NCI-H526 (cell line): ENCODE measurements at regions not wholly inside any gene's neighbourhood (a gene's known extent, or its start where the extent isn't known, plus 50 kb on each side); places are given as distances from the start of the nearest gene placed in this dataset.
"Not testable (repeated sequence)": the region's sequence is repeated elsewhere in the genome, so short reads cannot be mapped to it uniquely, and the experiment has no call there.

Source experiments
- DNase-seq, 2 experiments: peaks; one replicate each; lab custom pipeline; 2025; lab: John Stamatoyannopoulos, UW

DNA sequence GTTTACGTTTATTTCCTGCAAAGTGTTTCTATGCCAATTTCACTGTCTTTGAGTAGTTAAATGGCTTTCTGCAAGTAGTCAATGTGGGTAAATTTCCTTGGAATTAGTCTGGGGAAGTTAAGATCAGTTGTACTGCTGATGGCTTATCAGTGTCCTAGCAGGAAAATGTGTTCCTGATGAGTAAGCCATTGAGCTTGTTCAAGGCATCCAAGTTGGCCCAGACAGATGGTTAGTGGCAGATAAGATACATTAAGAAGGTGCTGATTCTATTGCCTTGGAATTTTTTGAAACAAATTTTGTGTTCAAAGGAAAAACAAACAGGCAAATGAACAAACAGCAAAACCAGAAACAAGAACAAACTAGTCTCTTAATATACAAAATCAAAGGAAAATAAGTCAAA is 258.4 kb downstream of the MAP2K6 start:
- DNase-seq, result no peak

GRCh38 chr17:69677130-69677529 is 262.6 kb downstream of the MAP2K6 start:
- DNase-seq, result no peak

- no peak for DNase-seq
Observed at GRCh38 chr17:69678206-69678605, 263.7 kb downstream of the MAP2K6 start.

GRCh38 chr17:69679829-69680228 is 265.3 kb downstream of the MAP2K6 start:
- no peak for DNase-seq

GRCh38 chr17:69684251-69684650 is 269.8 kb downstream of the MAP2K6 start:
- DNase-seq, result no peak

DNA sequence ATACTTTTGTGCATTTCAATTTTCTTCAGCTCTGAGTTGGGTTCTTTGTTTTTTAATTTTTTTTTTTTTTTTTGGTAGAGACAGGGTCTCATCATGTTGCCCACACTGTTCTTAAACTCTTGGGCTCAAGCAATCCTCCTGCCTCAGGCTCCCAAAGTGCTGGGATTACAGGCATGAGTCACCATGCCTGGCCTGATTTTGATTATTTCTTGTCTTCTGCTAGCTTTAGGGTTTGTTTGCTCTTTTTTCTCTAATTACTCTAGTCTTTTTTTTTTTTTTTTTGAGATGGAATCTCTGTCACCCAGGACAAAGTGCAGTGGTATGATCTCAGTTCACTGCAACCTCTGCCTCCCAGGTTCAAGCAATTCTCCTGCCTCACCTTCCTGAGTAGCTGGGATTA is 270.7 kb downstream of the MAP2K6 start:
- DNase-seq, result not testable (repeated sequence)

DNA sequence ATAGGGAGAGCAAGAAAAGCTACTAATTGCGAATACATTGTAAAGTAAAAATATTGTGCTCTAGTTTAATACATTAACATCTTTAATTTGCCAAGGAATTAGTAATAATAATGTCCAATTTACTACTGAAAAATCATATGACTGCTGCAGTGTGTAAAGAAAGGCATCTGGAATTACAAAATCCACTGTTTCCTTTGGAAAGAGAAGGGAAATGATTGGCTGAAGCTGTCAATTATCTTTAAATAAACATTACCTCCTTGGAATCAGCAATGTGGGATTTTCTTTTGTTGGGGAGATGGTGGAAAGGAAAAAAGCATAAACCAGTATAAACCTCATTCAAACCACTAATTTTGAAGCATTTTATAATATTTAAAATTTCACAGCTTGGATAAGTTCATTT is 276.0 kb downstream of the MAP2K6 start:
- no peak for DNase-seq

DNA sequence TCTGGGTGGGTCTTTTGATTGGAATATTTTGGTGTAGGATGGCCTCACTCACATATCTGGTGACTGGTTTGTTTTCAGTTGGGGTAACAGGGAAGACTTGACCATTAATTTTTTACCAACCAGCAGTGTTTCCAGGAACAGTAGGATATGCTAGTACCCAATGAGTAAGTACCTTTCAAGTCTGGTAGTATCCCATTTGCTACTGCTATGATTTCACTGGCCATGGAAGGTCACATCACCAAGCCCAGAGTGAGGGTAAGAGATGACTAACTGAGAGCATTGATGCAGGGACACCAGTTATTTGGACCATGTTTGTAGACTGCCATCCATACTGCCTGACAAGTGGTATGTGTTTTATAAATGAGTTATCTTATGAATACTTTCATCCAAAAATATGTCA is 277.7 kb downstream of the MAP2K6 start:
- DNase-seq, result no peak

DNA sequence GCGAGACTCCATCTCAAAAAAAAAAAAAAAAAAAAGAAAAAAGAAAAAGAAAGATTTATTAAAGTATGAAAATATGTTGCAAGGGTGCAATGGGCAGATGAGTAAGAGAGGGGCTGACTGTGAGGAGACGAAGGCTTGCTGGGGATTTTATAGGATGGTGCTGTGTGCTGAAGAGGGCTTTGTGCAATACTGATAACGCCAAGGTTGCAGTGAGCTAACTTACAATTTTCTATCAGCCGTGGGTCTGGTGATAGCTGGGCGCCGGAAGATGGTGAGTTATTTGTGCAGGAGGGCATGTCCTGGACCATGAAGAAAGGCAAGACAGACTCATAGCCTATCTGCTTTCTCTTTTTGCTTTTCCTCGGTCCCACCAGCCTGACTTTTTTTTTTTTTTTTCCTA is 281.1 kb downstream of the MAP2K6 start:
- DNase-seq, result no peak

DNA sequence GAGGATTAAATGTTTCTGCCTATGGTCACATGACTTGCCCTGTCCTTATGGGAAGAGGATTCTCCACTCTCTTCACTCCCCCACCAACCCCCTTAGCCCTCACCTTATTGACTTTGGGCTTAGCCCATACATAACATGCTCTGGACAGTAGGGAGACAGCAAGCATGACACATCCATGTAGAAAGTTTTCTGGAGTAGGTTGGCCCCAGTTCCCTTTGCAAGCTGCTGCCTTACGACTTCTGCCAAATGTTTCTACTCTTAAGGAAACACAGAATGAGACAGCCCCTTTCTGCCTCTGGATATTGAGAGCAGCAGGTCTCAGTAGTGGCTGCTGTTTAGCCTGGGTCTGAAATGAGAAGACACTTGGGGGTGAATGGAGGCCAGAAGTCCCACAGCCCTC is 282.2 kb downstream of the MAP2K6 start:
- DNase-seq, result no peak

DNA sequence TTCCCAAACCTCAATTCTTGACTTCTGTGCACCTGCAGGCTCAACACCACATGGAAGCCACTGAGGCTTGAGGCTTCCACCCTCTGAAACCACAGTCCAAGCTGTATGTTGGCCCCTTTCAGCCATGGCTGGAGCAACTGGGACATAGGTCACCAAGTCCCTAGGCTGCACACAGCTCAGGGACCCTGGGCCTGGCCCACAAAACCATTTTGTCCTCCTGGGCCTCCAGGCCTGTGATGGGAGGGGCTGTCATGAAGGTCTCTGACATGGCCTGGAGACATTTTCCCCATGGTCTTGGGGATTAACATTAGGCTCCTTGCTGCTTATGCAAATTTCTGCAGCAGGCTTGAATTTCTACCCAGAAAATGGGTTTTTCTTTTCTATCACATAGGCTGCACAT is 283.9 kb downstream of the MAP2K6 start:
- not testable (repeated sequence) for DNase-seq

DNA sequence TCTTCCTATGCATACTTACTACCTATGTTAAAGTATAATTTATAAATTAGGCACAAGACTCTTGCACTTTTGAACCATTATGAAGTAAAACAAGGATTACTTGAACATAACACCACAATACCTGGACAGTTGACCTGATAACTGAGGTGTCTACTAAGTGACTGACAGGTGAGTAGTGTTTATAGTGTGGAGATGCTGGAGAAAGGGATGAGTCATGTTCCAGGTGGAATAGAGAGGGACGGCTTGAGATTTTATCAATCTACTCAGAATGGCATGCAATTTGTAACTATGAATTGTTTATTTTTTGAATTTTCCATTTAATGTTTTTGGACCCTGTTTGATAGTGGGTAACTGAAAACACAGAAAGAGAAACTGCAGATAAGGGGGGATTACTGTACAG is 287.6 kb downstream of the MAP2K6 start:
- DNase-seq, result no peak

GRCh38 chr17:69703751-69704150 is 289.3 kb downstream of the MAP2K6 start:
- no peak for DNase-seq

GRCh38 chr17:69704935-69705334 is 290.4 kb downstream of the MAP2K6 start:
- DNase-seq, result no peak

GRCh38 chr17:69706127-69706526 is 291.6 kb downstream of the MAP2K6 start:
- no peak for DNase-seq

GRCh38 chr17:69709441-69709840 is 294.9 kb downstream of the MAP2K6 start:
- DNase-seq, result no peak

- no peak for DNase-seq
Observed at GRCh38 chr17:69710926-69711325, 296.4 kb downstream of the MAP2K6 start.

GRCh38 chr17:69711541-69711940 is 297.0 kb downstream of the MAP2K6 start:
- no peak for DNase-seq

DNA sequence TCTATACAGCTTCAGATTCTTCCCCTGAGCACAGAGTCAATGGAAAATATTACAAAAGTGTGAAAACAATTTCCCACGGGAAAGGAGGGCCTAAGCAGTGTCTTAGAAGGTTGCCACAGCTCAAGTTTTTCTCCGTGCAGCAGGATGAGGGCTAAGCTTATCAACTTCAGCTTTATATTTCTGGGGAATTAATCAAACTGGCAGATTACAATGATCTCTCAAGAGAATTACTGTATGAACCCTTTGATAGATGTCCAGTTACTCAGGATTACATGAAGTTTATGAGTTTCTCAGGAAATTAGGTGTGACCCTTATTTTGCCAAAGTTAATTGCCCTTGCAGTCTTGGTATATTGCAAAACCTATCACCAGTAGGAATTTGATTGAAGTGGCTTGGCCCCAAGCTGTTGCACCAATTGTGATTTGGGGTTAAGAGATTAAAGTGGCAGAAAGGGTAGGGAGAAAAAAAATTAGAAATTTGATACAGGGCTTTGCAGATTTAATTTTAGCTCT is 298.4 kb downstream of the MAP2K6 start:
- DNase-seq, result no peak

- no peak for DNase-seq
Observed at GRCh38 chr17:69713815-69714214, 299.3 kb downstream of the MAP2K6 start.

DNA sequence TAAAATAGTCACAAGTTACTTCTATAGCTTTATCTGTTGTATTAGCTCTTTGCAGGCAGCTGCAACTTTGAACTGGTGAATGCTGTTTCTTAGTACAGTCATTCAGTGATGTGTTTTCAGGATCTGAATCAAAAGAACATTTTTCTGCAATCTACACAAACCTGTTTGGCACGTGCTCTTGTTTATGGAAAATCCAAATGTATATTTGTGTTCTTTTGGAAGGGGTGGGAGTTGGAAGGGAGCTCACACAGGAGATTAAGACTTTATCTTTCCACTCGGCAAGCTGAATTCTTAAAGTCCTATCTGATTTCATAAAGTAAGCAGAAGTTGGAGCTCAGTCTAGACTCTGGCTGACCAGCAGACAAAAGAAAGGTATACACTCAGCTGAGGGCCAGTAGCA is 300.2 kb downstream of the MAP2K6 start:
- DNase-seq, result no peak

DNA sequence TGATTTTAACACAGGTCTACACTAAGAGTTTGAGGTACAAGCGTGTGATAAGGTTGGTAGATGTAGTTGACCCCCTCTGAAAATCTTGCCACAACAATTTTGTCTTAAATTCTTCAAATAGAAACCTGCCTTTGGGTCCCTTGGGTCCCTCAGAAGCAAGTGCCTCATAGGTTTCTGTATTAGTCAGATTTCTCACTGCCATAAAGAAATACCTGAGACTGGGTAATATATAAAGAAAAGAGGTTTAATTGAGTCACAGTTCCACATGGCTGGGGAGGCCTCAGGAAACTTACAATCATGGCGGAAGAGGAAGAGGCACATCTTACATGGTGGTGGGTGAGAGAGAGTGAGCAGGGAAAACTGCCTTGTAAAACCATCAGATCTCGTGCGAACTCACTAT is 301.2 kb downstream of the MAP2K6 start:
- no peak for DNase-seq

- peak; percentile 50 to 59 for DNase-seq
Observed at GRCh38 chr17:69716556-69716955, 302.1 kb downstream of the MAP2K6 start.

DNA sequence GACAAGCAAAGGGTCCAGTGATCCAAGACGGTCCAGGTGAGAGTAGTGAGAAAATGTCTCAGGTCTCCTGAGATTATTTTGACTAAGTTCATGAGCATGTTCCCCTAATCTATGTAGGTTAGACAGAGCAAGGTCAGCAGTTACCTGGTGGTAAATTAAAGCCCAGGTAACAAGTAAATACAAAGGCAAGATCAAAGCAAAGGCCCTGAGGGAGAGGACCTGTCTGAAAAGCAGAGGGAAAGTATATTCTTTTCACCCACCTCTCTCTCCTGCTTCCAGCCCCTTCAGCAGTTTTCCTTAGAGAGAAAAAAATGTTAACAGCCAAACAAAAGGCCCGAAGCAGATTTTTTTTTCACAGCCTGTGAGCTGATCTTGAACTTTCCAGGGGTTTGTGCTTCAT is 302.7 kb downstream of the MAP2K6 start:
- peak in 1 of 2 experiments; percentile 12 for DNase-seq

DNA sequence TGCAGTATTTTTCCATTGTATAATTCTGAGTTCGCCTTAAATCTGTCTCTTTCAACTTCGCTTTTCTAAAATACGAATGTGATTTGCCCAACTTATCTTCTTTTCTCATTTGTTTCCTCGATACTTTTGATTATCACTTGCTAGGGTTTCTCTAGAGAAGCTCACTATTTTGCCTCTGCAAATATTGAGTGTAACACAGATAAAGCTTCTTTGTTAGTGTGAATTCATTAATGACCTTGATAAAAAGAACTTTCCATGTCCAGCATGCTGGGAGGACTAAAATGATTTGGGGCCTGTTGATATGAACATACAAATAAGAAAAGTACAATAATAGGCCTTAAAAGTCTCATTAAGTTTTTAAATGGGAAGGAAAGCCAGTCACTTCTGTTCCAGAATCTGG is 303.3 kb downstream of the MAP2K6 start:
- peak; percentile 30 to 50 for DNase-seq
